ENCODE measurements at regions not wholly inside any gene's neighbourhood (a gene's known extent, or its start where the extent isn't known, plus 50 kb on each side); places are given as distances from the start of the nearest gene placed in this dataset.

GRCh38 chr13:80962855-80963254, 621.9 kb upstream of the SPRY2 start:
- Histone ChIP-seq H3K4ac (ENCODE audit: low read length) (no peak overlapping the region), H3K36me3 (replicated peaks in 1 of 2; ENCODE audit: control insufficient read depth in 2 of 2, insufficient read depth in 2 of 2, low read length in 2 of 2) (no peaks in the 10 kb centered on the region), H3K4me2 (ENCODE audit: insufficient read depth, low read length, poor library complexity, severe bottlenecking) (no peak overlapping the region), H3K4me1 (ENCODE audit: control insufficient read depth in 2 of 2, insufficient read depth in 1 of 2, low read depth in 1 of 2, low read length in 2 of 2) (peaks cover 0 to 6% of the 10 kb centered on the region in 2 donors), H3K23ac (ENCODE audit: low read depth, low read length, poor library complexity) (no peak overlapping the region), H3K9me3 (replicated peaks in 1 of 2; ENCODE audit: control insufficient read depth in 2 of 2, insufficient read depth in 1 of 2, low read depth in 1 of 2, low read length in 2 of 2) (no peaks in the 10 kb centered on the region), H4K8ac (ENCODE audit: low read depth, low read length) (no peak overlapping the region), H4K91ac (ENCODE audit: low read depth, low read length, poor library complexity) (no peak overlapping the region), H2BK120ac (ENCODE audit: low read depth, low read length) (no peak overlapping the region), H2BK12ac (ENCODE audit: low read length) (no peak overlapping the region), H3K18ac (ENCODE audit: low read length) (no peak overlapping the region), H3K4me3 (ENCODE audit: low read length in 2 of 2) (no peak overlapping the region), H3K14ac (ENCODE audit: low read length) (no peak overlapping the region), H3K9ac (ENCODE audit: low read depth, low read length, poor library complexity) (no peak overlapping the region), H2BK15ac (ENCODE audit: low read length) (no peak overlapping the region), H2AK5ac (ENCODE audit: low read depth, low read length) (no peak overlapping the region), H3K79me1 (ENCODE audit: low read depth, low read length) (no peaks in the 10 kb centered on the region), H2AFZ (ENCODE audit: low read length) (peak overlapping the region; percentile 73), H2BK5ac (ENCODE audit: low read length) (no peak overlapping the region), H3K27me3 (ENCODE audit: control insufficient read depth in 3 of 3, insufficient read depth in 3 of 3, low read depth in 1 of 3, low read length in 3 of 3) (no peaks in the 10 kb centered on the region), H3K27ac (replicated peaks; ENCODE audit: low read length) (no peak overlapping the region)
- no peak for DNase-seq (ENCODE audit: low spot score)
- no CpG with 5 or more reads among the region's 1 CpG for WGBS, 2 donors (ENCODE audit: extremely low coverage in 2 of 2, insufficient read length in 2 of 2, insufficient replicate concordance in 1 of 2)

GRCh38 chr13:80962173-80962572, 621.2 kb upstream of the SPRY2 start:
- H4K91ac ChIP-seq (ENCODE audit: low read depth, low read length, poor library complexity) = no peak overlapping the region
- H3K36me3 ChIP-seq (replicated peaks in 1 of 2; ENCODE audit: control insufficient read depth in 2 of 2, insufficient read depth in 2 of 2, low read length in 2 of 2) = no peaks in the 10 kb centered on the region
- H2BK15ac ChIP-seq (ENCODE audit: low read length) = no peak overlapping the region
- WGBS, 2 donors (ENCODE audit: extremely low coverage in 2 of 2, insufficient read length in 2 of 2, insufficient replicate concordance in 1 of 2) = no CpG with 5 or more reads among the region's 7 CpGs
- H2AFZ ChIP-seq (ENCODE audit: low read length) = no peak overlapping the region
- H3K27ac ChIP-seq (replicated peaks; ENCODE audit: low read length) = no peak overlapping the region
- H3K4me1 ChIP-seq (ENCODE audit: control insufficient read depth in 2 of 2, insufficient read depth in 1 of 2, low read depth in 1 of 2, low read length in 2 of 2) = peaks cover 0 to 6% of the 10 kb centered on the region in 2 donors
- H2BK12ac ChIP-seq (ENCODE audit: low read length) = no peak overlapping the region
- H3K79me1 ChIP-seq (ENCODE audit: low read depth, low read length) = no peaks in the 10 kb centered on the region
- no peaks in the 10 kb centered on the region for H3K27me3 ChIP-seq (ENCODE audit: control insufficient read depth in 3 of 3, insufficient read depth in 3 of 3, low read depth in 1 of 3, low read length in 3 of 3)
- H3K4me3 ChIP-seq (ENCODE audit: low read length in 2 of 2) = no peak overlapping the region
- H2BK120ac ChIP-seq (ENCODE audit: low read depth, low read length) = no peak overlapping the region
- no peak overlapping the region for H2BK5ac ChIP-seq (ENCODE audit: low read length)
- H3K9ac ChIP-seq (ENCODE audit: low read depth, low read length, poor library complexity) = no peak overlapping the region
- H3K4ac ChIP-seq (ENCODE audit: low read length) = no peak overlapping the region
- H3K18ac ChIP-seq (ENCODE audit: low read length) = no peak overlapping the region
- H4K8ac ChIP-seq (ENCODE audit: low read depth, low read length) = no peak overlapping the region
- H2AK5ac ChIP-seq (ENCODE audit: low read depth, low read length) = no peak overlapping the region
- no peaks in the 10 kb centered on the region for H3K9me3 ChIP-seq (replicated peaks in 1 of 2; ENCODE audit: control insufficient read depth in 2 of 2, insufficient read depth in 1 of 2, low read depth in 1 of 2, low read length in 2 of 2)
- H3K4me2 ChIP-seq (ENCODE audit: insufficient read depth, low read length, poor library complexity, severe bottlenecking) = no peak overlapping the region
- H3K23ac ChIP-seq (ENCODE audit: low read depth, low read length, poor library complexity) = no peak overlapping the region
- H3K14ac ChIP-seq (ENCODE audit: low read length) = no peak overlapping the region
- DNase-seq (ENCODE audit: low spot score) = no peak

DNA sequence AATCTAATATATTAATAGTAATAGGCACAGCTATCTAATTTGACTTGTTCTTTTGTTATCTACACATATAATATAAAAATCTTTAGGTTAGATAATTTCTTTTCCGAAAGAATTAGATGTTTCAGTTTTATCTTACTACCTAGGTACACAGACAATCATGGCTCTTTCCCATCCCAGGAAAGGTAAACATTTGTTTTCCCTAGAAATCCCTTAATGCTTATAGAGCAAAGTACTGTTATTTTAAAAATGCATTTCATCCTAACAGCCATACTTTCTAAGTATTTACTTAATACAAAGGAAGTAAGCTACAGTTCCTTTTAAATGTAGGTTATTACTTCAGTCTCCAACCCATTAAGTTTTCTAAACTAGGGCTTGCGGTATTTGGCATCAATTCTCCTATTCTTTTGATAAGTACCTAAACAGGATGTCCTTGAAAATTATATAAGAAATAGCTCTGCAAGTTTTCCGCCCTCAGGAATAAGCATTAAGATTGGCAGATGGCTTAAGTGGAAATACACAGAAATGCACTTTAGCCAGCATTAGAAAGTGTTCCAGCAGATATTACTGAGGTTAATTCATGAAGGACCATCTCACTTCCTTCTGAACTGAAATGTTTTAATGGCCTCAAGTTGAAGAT, 616.2 kb upstream of the SPRY2 start:
- Histone ChIP-seq H3K4ac (ENCODE audit: low read length) (no peak overlapping the region), H4K91ac (ENCODE audit: low read depth, low read length, poor library complexity) (no peak overlapping the region), H2BK12ac (ENCODE audit: low read length) (no peak overlapping the region), H2BK120ac (ENCODE audit: low read depth, low read length) (no peak overlapping the region), H3K4me1 (ENCODE audit: control insufficient read depth in 2 of 2, insufficient read depth in 1 of 2, low read depth in 1 of 2, low read length in 2 of 2) (no peaks in the 10 kb centered on the region), H2BK15ac (ENCODE audit: low read length) (no peak overlapping the region), H3K4me2 (ENCODE audit: insufficient read depth, low read length, poor library complexity, severe bottlenecking) (no peak overlapping the region), H2AFZ (ENCODE audit: low read length) (no peak overlapping the region), H3K4me3 (ENCODE audit: low read length in 2 of 2) (no peak overlapping the region), H3K79me1 (ENCODE audit: low read depth, low read length) (no peaks in the 10 kb centered on the region), H3K9me3 (replicated peaks in 1 of 2; ENCODE audit: control insufficient read depth in 2 of 2, insufficient read depth in 1 of 2, low read depth in 1 of 2, low read length in 2 of 2) (peaks cover 1 to 3% of the 10 kb centered on the region in 2 donors), H3K9ac (ENCODE audit: low read depth, low read length, poor library complexity) (no peak overlapping the region), H3K23ac (ENCODE audit: low read depth, low read length, poor library complexity) (no peak overlapping the region), H3K36me3 (replicated peaks in 1 of 2; ENCODE audit: control insufficient read depth in 2 of 2, insufficient read depth in 2 of 2, low read length in 2 of 2) (no peaks in the 10 kb centered on the region), H3K27me3 (ENCODE audit: control insufficient read depth in 3 of 3, insufficient read depth in 3 of 3, low read depth in 1 of 3, low read length in 3 of 3) (no peaks in the 10 kb centered on the region), H2AK5ac (ENCODE audit: low read depth, low read length) (no peak overlapping the region), H3K18ac (ENCODE audit: low read length) (no peak overlapping the region), H4K8ac (ENCODE audit: low read depth, low read length) (no peak overlapping the region), H3K14ac (ENCODE audit: low read length) (no peak overlapping the region), H3K27ac (replicated peaks; ENCODE audit: low read length) (no peak overlapping the region), H2BK5ac (ENCODE audit: low read length) (no peak overlapping the region)
- no peak for DNase-seq (ENCODE audit: low spot score)
- no CpG with 5 or more reads among the region's 3 CpGs for WGBS, 2 donors (ENCODE audit: extremely low coverage in 2 of 2, insufficient read length in 2 of 2, insufficient replicate concordance in 1 of 2)

DNA sequence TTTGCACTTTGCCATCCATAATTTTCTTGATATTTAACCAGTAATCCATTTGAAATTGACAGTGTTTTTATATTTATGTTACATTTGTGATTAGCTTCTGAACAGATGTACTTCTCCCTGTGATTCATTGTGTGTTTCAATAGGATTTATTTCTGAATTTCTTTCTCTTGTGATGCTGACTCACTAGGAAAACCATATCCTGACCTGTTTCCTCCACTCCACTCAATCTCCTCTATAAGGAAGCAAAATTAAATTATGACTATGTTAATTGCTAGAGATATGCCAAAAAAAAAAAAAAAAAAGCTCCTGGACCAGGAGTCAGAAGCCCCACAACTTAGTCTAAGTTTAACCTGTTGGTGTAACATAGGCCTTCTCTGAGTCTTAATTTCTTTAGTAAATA, 614.6 kb upstream of the SPRY2 start:
- Histone ChIP-seq H3K36me3 (replicated peaks in 1 of 2; ENCODE audit: control insufficient read depth in 2 of 2, insufficient read depth in 2 of 2, low read length in 2 of 2) (no peaks in the 10 kb centered on the region), H3K9me3 (replicated peaks in 1 of 2; ENCODE audit: control insufficient read depth in 2 of 2, insufficient read depth in 1 of 2, low read depth in 1 of 2, low read length in 2 of 2) (peaks cover 1 to 3% of the 10 kb centered on the region in 2 donors), H3K18ac (ENCODE audit: low read length) (no peak overlapping the region), H3K79me1 (ENCODE audit: low read depth, low read length) (no peaks in the 10 kb centered on the region), H2AFZ (ENCODE audit: low read length) (no peak overlapping the region), H2AK5ac (ENCODE audit: low read depth, low read length) (no peak overlapping the region), H3K27ac (replicated peaks; ENCODE audit: low read length) (no peak overlapping the region), H2BK5ac (ENCODE audit: low read length) (no peak overlapping the region), H2BK120ac (ENCODE audit: low read depth, low read length) (no peak overlapping the region), H3K4me2 (ENCODE audit: insufficient read depth, low read length, poor library complexity, severe bottlenecking) (no peak overlapping the region), H4K91ac (ENCODE audit: low read depth, low read length, poor library complexity) (no peak overlapping the region), H3K4ac (ENCODE audit: low read length) (no peak overlapping the region), H3K9ac (ENCODE audit: low read depth, low read length, poor library complexity) (no peak overlapping the region), H3K4me1 (ENCODE audit: control insufficient read depth in 2 of 2, insufficient read depth in 1 of 2, low read depth in 1 of 2, low read length in 2 of 2) (no peaks in the 10 kb centered on the region), H3K27me3 (ENCODE audit: control insufficient read depth in 3 of 3, insufficient read depth in 3 of 3, low read depth in 1 of 3, low read length in 3 of 3) (no peaks in the 10 kb centered on the region), H2BK15ac (ENCODE audit: low read length) (no peak overlapping the region), H3K4me3 (ENCODE audit: low read length in 2 of 2) (no peak overlapping the region), H2BK12ac (ENCODE audit: low read length) (no peak overlapping the region), H3K23ac (ENCODE audit: low read depth, low read length, poor library complexity) (no peak overlapping the region), H4K8ac (ENCODE audit: low read depth, low read length) (no peak overlapping the region), H3K14ac (ENCODE audit: low read length) (no peak overlapping the region)
- DNase-seq (ENCODE audit: low spot score) = no peak

All from neuronal stem cell (in vitro differentiated cells).